D341Med (cell line): ENCODE measurements at regions not wholly inside any gene's neighbourhood (a gene's known extent, or its start where the extent isn't known, plus 50 kb on each side); places are given as distances from the start of the nearest gene placed in this dataset.
A peak's percentile ranks its signal among the peaks of the same experiment; 100 is the strongest.
"Not testable (repeated sequence)": the region's sequence is repeated elsewhere in the genome, so short reads cannot be mapped to it uniquely, and the experiment has no call there.

Experiments used
- DNase-seq: peaks from one replicate; pipeline ENCODE4 v3.0.0; 2012; ENCODE audit warnings: low spot score

DNA sequence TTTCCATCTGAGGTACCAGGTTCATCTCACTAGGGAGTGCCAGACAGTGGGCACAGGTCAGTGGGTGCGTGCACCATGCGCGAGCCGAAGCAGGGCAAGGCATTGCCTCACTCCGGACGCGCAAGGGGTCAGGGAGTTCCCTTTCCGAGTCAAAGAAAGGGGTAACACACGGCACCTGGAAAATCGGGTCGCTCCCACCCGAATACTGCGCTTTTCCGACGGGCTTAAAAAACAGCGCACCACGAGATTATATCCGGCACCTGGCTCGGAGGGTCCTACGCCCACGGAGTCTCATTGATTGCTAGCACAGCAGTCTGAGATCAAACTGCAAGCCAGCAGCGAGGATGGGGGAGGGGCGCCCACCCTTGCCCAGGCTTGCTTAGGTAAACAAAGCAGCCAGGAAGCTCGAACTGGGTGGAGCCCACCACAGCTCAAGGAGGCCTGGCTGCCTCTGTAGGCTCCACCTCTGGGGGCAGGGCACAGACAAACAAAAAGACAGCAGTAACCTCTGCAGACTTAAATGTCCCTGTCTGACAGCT lies 242.5 kb downstream of the CYLC2 start:
- DNase-seq, result not testable (repeated sequence)

DNA sequence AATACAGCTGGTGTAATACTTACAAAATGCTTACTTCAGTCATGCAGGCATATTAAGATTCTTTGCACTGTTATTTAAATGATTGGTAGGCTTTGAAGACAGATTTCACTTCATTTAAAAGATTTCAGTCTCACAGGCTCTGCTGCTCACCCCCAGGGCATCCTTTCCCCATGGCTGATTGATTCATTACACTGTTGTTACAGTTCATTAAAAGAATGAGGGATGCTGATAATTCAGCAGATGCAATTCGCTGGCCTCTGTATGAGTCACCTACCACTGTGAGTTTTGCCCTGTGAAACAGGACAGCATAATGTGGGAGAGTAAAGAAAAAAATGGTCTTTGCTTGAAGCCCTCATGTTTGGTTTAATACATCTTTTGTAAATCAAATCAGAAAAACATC lies 246.9 kb downstream of the CYLC2 start:
- no peak for DNase-seq

DNA sequence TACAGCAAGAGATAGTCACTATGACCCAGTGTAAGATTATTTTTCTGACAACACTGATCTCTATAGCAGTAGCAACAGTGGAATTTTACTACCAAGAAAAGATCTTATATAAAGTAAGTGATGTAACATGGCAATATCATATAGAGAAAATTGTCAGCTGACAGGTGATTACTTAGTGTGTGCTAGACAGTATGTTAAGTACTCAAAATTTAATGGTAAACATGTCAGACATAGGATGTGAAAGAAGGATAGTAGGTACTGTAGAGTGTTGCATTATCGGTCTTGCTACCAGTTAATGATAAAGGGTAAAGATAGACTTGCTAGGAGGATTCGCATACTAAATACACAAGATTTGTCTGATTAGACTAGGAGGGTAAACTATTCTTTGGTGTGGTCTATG lies 247.4 kb downstream of the CYLC2 start:
- no peak for DNase-seq

DNA sequence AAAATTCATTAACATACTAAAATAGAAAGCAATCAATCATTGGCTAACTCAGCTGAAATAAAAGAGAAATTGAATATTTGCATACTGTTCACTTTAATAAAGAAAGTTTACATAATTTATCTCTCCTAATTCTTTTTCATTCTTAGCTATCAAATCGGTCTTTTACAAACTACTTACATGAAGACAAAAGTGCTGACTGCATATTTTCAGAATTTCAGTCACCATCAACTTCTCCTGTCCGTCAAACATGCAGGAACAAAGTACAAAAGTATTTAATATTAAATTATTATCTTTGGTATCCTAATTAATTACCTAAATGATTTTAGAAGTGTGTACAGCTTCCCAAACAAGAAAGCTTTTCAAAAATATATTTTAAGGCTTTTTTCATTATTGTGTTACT lies 248.4 kb downstream of the CYLC2 start:
- DNase-seq, result no peak

DNA sequence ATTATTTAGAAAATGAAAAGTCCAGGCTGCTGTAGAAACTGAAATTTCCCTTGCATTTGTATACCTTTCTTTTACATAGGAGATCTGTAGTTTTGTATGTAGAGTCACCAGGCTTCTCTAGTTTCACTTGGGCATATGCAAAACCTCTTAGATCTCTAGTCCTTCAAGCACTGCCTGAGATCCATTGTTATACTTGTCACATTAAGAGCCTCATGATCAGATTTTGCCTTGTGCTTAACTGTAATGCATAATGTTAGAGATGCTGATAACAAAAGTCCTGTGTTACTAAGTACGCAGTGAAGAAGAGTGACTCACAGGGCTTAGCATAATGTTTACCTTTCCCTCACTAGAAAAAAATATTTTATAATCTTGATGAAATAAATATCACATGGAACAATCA lies 250.2 kb downstream of the CYLC2 start:
- DNase-seq, result no peak

DNA sequence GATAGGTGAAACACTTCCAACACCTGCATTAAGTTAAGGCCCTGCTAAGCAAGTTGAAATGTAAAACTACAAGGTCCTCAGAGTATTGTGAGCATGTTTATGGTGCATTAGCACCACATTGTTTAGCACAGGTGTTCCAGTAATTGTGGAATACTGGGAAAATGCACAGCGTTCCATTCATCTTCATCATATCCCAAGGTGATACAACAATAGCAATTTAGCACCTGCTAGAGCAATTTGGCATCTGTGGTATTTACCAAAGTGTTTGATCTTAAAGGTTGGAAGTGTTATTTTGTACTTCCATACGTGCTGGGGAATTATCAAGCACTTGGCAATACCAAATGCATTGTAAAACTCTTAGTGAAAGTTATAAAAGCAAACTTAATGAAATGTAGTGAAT lies 266.8 kb downstream of the CYLC2 start:
- DNase-seq, result no peak

DNA sequence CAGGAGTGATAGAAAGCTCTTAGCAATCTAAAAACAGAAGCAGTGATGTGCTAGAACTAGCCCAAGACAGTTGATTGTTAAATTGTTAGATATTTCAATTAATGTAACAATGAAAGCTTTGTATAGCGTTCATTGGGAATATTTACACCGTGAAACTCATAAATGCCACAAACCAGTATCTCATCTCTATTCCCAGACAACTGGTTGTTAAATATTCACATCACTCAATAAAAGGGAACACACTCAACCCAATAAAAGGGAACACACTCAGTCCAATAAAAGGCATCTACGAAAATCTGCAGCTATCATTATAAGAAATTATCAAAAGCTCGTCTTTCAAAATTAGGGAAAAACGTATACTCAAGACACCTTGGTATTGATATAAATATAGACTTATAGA lies 270.9 kb downstream of the CYLC2 start:
- no peak for DNase-seq

DNA sequence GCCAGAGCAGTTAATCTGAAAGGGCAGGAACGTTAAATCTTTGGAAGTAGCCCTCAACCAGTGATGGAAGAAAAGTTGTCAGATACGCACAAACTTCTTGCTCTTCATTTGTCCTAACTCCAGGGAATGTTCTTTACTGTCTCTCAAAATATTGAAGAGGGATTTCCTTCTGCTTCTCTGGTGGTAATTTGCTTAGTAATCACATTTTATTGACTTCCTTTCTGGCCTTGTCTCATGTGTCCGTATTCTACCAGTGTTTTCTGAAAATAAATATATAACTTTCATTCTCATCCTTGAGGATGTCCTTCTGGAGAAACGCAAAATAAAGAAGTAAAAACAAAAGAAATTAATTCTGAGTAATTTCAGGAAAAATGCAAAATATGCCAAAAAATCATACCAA lies 282.1 kb downstream of the CYLC2 start:
- no peak for DNase-seq

DNA sequence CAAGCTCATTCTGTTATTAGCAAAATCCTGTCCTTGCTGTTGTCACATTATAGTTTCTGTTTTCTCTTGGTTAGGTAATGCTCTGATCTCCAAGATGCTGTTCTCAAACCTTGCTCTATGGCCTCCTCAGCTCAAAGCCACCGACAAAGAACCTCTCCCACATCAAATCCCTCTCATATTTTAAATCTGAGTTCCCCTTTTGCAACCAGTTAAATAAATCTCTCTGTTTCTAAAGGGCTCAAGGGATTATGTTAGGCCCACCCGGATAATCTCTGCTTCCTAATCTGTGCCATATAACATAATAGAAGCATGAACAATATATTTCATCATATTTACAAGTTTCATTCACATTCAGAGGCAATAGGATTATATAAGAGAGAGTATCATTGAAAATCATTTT lies 286.0 kb downstream of the CYLC2 start:
- DNase-seq, result peak; percentile 52

DNA sequence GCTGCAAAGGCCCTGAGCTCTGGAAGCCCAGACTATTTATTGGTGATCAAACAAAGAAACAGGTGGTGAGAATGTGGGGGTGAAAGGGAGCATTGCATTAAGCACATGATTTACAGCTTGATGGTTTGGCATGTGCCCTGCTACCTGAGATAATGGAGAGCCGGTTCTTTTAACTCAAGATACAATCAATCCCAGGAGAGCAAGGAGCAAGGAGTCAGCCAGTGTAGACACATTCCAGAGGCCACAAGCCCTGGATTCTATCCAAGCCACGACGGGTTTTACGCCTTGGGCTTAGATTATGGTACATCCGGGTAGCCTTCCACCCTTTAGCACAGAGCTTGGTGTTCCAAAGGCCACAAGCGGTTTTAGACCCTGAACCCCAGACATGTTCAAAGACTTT lies 292.2 kb downstream of the CYLC2 start:
- DNase-seq, result no peak

DNA sequence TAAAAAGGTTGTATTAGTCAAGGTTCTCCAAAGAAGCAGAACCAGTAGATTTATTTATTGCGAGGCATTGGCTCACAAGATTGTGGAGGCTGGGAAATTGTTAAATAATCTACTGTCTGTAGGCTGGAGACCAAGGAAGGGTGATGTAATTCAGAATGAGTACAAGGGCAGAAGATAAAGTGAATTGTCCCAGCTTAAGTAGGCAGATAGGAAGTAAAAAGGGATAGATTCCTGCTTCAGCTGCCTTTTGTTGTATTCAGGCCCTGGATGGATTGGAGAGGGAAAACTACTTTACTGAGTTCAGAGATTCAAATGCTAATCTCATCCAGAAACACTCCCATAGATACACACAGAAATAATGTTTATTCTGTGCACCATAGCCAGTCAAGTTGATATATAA lies 301.1 kb downstream of the CYLC2 start:
- no peak for DNase-seq

DNA sequence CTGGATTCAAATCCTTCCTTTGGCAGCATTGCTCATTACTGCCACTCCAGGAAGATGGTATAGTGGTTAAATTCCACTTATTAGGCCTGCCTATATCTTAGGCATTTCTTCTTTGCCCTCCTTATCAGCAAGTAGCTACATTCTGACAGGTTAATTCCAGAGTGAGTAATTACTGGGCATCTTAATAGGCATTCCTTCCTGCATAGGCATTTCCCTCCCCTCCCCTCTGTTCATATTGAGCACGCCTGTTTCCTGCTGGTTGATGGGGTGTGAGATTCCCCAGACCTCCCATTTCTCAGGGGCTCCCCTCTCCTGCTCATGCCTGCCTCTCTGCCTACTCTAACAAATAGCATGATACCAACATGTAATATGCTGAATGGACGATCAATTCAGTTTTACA lies 305.9 kb downstream of the CYLC2 start:
- no peak for DNase-seq

DNA sequence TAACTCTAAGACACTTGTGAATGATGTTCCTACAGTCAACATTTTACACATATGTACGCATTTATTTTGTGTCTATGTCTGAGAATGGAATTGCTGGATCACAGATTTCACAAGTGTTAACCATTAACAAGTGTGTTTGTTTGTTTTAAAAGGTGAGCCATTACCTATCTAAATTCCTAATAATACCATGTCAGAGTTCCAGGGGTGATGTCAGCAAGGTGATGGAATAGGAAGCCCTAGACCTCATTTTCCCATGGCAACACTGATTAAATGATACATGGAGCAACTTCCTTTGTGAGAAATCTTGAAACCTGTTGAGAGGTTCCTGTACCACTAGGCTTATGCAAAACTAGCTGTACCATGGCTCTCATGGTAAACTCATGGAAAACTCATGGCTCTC lies 309.7 kb downstream of the CYLC2 start:
- no peak for DNase-seq

DNA sequence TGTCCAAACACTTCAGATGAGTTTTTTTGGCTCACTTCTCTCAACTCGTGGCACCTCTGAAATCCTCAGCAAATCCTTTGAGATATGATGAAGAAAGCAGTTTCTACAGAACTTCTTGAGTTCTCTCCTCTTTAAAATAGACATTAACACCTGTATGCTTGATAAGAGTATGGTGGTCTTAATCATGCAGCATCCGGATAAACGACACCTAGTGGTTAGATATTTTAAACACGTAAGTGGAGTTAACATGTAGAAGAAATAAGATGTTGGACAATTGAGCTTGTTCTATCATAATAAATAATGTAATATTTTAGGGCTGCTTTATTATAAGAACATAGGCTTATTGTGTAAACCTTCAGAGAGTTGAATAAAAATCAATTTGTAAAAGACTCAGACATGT lies 324.8 kb downstream of the CYLC2 start:
- no peak for DNase-seq

DNA sequence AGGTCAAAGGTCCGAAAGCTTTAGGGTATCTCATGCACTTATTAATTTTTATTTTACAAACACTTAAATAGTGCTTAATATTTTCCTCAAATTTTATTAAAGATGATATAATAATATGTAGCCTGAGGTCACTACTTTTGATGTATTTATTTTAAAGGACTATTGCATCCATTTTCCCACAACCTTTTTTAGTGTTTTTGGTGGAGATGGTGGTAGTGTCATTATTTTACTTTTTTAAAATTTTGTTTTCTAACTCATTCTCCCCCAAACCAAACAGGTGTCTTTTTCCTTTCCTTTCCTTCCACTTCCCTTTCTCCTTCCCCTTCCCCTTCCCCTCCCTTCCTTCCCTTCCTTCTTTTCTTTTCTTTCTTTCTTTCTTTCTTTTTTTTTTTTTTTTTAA lies 328.6 kb downstream of the CYLC2 start:
- DNase-seq, result no peak

DNA sequence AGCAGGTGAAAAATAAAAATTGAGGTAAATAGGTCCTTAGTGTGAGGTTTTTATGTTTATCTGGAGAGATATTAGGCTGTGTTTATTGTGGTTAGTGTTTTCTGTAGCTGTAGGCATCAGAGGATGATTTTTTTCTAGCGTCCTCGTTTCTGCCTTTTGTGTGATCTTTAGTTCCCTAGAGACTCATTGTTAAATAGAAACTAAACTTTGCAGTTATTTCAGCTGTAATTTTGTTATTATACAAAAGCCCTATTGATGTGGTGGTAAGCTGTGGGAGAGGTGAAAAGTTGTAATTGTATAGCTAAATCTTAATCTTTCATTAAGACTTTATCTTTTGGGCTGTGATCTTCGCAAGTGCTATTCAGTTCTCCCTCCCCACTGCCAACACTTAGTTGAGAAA lies 340.3 kb downstream of the CYLC2 start:
- DNase-seq, result no peak

DNA sequence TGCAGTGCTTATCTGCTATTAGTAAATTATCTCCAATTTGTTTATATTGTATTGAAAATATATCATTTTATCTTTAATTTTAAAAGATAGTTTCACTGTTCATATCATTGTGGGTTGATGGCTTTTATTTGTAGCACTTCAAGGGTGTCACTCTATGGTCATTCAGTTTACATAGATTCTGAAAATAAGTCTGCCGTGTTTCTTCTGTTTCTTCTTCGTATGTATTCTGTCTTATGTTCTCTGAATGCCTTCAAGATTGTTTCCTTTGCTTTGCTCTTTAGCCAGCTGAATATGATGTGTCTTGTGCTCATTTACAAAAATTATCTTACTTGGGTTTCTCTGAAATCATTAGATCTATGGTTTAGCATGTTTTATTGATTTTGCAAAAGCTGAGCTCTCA lies 359.9 kb downstream of the CYLC2 start:
- no peak for DNase-seq

DNA sequence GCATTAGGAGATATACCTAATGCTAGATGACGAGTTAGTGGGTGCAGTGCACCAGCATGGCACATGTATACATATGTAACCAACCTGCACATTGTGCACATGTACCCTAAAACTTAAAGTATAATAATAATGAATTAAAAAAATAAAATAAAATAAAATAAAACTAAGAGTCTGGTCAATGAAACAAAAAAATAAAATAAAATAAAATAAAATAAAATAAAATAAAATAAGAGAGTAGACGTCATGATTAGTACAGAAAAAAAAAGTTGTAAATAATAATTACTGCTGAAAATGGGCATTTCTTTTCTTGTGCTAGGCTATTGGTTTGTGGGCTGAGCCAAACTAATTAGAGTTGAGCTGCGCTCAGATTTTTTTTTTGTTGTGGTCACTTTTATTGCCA lies 362.8 kb downstream of the CYLC2 start:
- not testable (repeated sequence) for DNase-seq

DNA sequence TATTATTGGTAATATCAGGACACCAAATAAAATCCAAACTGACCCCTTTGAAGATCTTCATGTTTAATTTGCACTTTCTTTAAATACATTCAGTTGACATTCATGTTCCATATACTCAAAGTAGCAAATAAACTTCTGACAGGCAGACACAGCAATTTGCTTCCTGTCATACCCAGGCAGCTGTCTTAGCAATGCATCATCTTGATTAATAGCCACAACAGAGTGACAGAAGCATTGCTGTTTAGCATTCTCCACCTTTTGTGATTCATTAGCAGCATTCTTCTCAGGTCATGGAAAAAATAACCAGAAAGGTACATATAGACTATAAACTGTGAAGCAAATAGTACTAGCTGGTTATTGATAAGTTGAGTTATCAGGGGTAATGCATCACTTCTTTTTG lies 366.8 kb downstream of the CYLC2 start:
- DNase-seq, result no peak

DNA sequence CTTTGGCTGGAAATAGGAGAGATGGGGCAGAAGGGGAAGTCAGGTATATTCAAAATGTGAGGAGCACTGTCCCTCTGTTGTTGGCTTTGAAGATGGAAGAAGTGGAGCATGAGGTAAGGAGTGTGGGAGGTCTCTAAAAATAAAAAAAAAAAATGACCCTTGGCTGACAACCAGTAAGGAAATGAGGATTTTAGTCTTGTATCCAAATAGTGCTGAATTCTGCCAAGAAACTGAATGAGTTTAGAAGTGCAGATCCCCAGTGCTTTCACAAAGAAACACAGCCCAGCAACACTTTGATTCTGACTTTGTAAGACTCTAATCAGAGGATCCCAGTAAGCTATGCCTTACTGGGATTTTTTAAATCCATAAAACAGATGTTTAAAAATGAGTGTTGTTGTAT lies 367.9 kb downstream of the CYLC2 start:
- DNase-seq, result no peak

DNA sequence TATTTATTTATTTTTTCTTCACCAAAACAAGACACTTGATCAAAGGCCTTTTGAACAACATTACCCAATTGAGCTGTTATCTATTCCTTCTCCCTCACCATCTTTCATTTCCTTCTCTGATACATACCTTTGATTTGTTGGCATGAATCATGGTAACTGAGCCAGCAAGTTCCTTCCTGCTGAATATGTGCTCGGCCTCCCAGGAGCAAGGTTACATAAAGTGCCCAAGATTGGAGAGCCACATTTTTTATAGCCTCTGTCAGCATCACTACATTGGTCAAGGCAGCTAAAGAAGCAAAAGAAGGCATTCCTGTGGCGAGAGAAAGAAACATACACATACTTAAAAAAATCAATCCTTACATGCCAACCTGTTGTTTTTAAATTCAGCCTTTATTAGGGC lies 369.6 kb downstream of the CYLC2 start:
- DNase-seq, result no peak

DNA sequence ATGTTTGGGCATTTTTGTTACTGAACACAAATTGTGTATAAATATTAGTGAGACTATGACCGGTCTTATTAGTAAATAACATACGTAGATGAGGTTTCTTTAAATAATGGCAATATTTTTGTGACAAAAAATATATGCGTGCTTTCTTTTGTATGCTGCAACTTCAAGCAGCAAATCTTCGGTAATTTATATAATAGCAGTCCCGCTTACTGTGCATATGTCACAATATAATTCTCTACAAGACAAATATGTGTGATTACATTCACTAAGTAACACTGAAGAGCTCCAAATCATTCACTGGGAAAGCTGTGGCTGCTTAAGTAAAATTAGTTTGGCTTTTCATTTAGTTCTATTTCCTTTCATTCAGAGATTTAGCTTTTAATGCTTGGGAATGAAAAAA lies 376.0 kb downstream of the CYLC2 start:
- no peak for DNase-seq

DNA sequence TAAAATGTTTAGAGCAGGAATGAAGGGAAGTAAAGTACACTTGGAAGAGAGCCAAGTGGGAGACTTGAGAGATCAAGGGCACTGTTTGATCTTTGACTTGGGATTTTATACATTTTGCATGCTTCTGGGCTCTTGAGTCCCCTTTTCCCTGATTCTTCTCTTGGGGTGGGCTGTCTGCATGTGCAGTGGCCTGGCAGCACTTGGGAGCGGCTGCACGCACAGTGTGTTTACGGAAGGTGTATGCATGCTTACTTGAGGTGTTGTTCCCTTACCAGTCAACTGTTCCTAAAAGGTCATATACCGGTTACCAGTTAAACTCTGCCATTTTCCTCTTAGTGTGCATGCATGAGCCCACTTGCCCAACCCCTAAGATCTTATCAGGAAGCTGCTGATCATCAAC lies 377.7 kb downstream of the CYLC2 start:
- no peak for DNase-seq

DNA sequence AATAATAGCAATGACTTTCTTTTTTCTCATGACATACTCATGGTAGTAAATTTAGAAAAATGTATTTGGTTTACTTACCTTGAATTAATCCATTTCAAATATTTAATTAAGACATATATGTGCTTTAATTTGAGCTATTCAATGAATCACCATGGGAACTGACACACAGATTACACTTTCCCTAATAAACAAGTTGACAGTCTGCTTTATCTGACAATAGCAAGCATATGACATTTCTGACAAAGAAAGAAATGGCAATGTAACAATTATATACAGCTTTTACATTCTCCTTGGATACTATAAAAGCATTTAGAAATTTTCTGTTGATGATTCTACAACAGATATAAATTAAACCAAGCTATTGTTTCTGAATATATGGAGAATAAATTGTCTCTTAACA lies 382.5 kb downstream of the CYLC2 start:
- no peak for DNase-seq
